GM12874 (cell line): ENCODE measurements at regions not wholly inside any gene's neighbourhood (a gene's known extent, or its start where the extent isn't known, plus 50 kb on each side); places are given as distances from the start of the nearest gene placed in this dataset.

Experiments
- CTCF ChIP-seq: IDR thresholded peaks from 2 replicates; pipeline ENCODE4 v1.5.1; 2011; ENCODE audit warnings: low read depth, mild to moderate bottlenecking, control low read depth, low read length, moderate library complexity; ENCODE audit not compliant: insufficient read depth

- TF ChIP-seq CTCF, result no peak
Measured at GRCh38 chr6:71391126-71391525, 102.5 kb downstream of the OGFRL1 start.

GRCh38 chr6:71392276-71392675, 103.7 kb downstream of the OGFRL1 start:
- TF ChIP-seq CTCF, result no peak

- no peak for TF ChIP-seq CTCF
Measured at GRCh38 chr6:71393471-71393870, 104.9 kb downstream of the OGFRL1 start.

- TF ChIP-seq CTCF, result no peak
Measured at GRCh38 chr6:71393981-71394432, 105.4 kb downstream of the OGFRL1 start.

GRCh38 chr6:71394926-71395325, 106.3 kb downstream of the OGFRL1 start:
- no peak for TF ChIP-seq CTCF

- no peak for TF ChIP-seq CTCF
Measured at GRCh38 chr6:71395731-71396409, 107.3 kb downstream of the OGFRL1 start.

GRCh38 chr6:71396410-71396801, 107.8 kb downstream of the OGFRL1 start:
- TF ChIP-seq CTCF, result no peak
